H1 (cell line): ENCODE measurements at regions not wholly inside any gene's neighbourhood (a gene's known extent, or its start where the extent isn't known, plus 50 kb on each side); places are given as distances from the start of the nearest gene placed in this dataset.

ENCODE experiments used
- CTCF ChIA-PET: fragments of 300-600 bp; sonication (Branson Sonifier 250); formaldehyde crosslinking; loops from one replicate; lab custom pipeline; 2021; ENCODE audit not compliant: partially characterized antibody; lab: Charles Lee
- POLR2A ChIA-PET: fragments of 300-600 bp; sonication (Branson Sonifier 250); formaldehyde crosslinking; loops from one replicate; lab custom pipeline; 2021; ENCODE audit warnings: inconsistent platforms; ENCODE audit not compliant: partially characterized antibody; lab: Charles Lee
- DNase-seq, 2 experiments: peaks; one replicate each; pipeline versions ENCODE4 v3.0.0 to v3.0.0-alpha.2; 2010 to 2022; ENCODE audit warnings: low spot score in 2 of 2, low read depth in 1 of 2, mixed read lengths in 1 of 2
- FAIRE-seq: peaks from 2 replicates; lab custom pipeline; 2011; peaks lifted over from hg19 to GRCh38; lab: Jason Lieb, UNC
- H2AFZ ChIP-seq: 2 replicates; pipeline ENCODE4 v1.8.1; 2012; ENCODE audit warnings: low read length, inconsistent platforms
- H2AK5ac ChIP-seq: 2 replicates; pipeline ENCODE4 v1.6.1; 2013; ENCODE audit warnings: low read depth, low read length
- H2BK120ac ChIP-seq: replicated peaks from 2 replicates; pipeline ENCODE3; 2013; ENCODE audit warnings: low read depth, low read length, inconsistent platforms
- H2BK12ac ChIP-seq: 2 replicates; pipeline ENCODE4 v1.6.1; 2013; ENCODE audit warnings: low read depth, low read length
- H2BK15ac ChIP-seq: 2 replicates; pipeline ENCODE4 v1.6.1; 2013; ENCODE audit warnings: low read length
- H2BK20ac ChIP-seq: 2 replicates; pipeline ENCODE4 v1.6.1; 2013; ENCODE audit warnings: low read length
- H2BK5ac ChIP-seq: 2 replicates; pipeline ENCODE4 v1.6.1; 2013; ENCODE audit warnings: low read depth, low read length
- H3K14ac ChIP-seq: 2 replicates; pipeline ENCODE4 v1.6.1; 2013; ENCODE audit warnings: inconsistent platforms; ENCODE audit not compliant: insufficient read length
- H3K18ac ChIP-seq: 2 replicates; pipeline ENCODE4 v1.6.1; 2013; ENCODE audit warnings: low read length; ENCODE audit errors: extremely low read depth
- H3K23ac ChIP-seq: 2 replicates; pipeline ENCODE4 v1.6.1; 2013; ENCODE audit warnings: inconsistent platforms; ENCODE audit not compliant: insufficient read length
- H3K23me2 ChIP-seq: 2 replicates; pipeline ENCODE4 v1.6.1; 2013; ENCODE audit warnings: low read depth, low read length
- H3K27ac ChIP-seq: 2 replicates; pipeline ENCODE4 v1.6.1; 2011; ENCODE audit warnings: low read depth, low read length, inconsistent platforms
- H3K27me3 ChIP-seq, 4 experiments: replicated peaks in 1 of 4; 1 replicate in 1 of 4; 2 replicates in 3 of 4; pipeline versions ENCODE4 v1.6.1 to v1.8.1; 2011 to 2013; ENCODE audit warnings: low read length in 3 of 4, mild to moderate bottlenecking in 3 of 4, inconsistent platforms in 2 of 4, mixed read lengths in 2 of 4, moderate library complexity in 1 of 4; ENCODE audit not compliant: control insufficient read depth in 3 of 4, insufficient read depth in 3 of 4; ENCODE audit errors: extremely low read depth in 1 of 4
- H3K36me3 ChIP-seq, 4 experiments: 2 replicates each; pipeline versions ENCODE4 v1.6.1 to v1.8.1; 2011 to 2013; ENCODE audit warnings: mild to moderate bottlenecking in 4 of 4, low read length in 3 of 4, moderate library complexity in 2 of 4, control low read depth in 1 of 4, inconsistent platforms in 1 of 4; ENCODE audit not compliant: insufficient read depth in 4 of 4, control insufficient read depth in 2 of 4
- H3K4ac ChIP-seq: replicated peaks from 2 replicates; pipeline ENCODE3; 2013; ENCODE audit warnings: low read length, low read depth, mixed read lengths, inconsistent platforms; ENCODE audit not compliant: insufficient read length
- H3K4me1 ChIP-seq, 4 experiments: replicated peaks in 1 of 4; 1 replicate in 1 of 4; 2 replicates in 3 of 4; pipeline versions ENCODE4 v1.6.1 to v1.8.1; 2011 to 2013; ENCODE audit warnings: low read length in 3 of 4, inconsistent platforms in 2 of 4, mixed read lengths in 1 of 4; ENCODE audit not compliant: insufficient read depth in 4 of 4, control insufficient read depth in 3 of 4
- H3K4me2 ChIP-seq, 2 experiments: 2 replicates each; pipeline versions ENCODE4 v1.6.1 to v1.8.1; 2011 to 2013; ENCODE audit warnings: low read depth in 2 of 2, low read length in 2 of 2, control low read depth in 1 of 2, inconsistent platforms in 1 of 2, mild to moderate bottlenecking in 1 of 2; ENCODE audit not compliant: insufficient read depth in 1 of 2
- H3K4me3 ChIP-seq, 4 experiments: fragments of 200-600, 300-600 bp in 1 of 4; sonication (generic), shearing (Covaris generic), sonication (Bioruptor Twin) in 1 of 4; 2 replicates each; pipeline versions ENCODE4 v1.5.1 to v1.8.1; 2011 to 2016; ENCODE audit warnings: low read length in 4 of 4, low read depth in 3 of 4, control low read depth in 2 of 4, inconsistent platforms in 2 of 4, mild to moderate bottlenecking in 2 of 4, mixed read lengths in 1 of 4, moderate library complexity in 1 of 4; ENCODE audit not compliant: insufficient read depth in 2 of 4; ENCODE audit errors: extremely low read depth in 1 of 4
- H3K56ac ChIP-seq: replicated peaks from 2 replicates; pipeline ENCODE3; 2013; ENCODE audit warnings: low read depth, mild to moderate bottlenecking, mixed read lengths, low read length, inconsistent platforms; ENCODE audit not compliant: insufficient read length
- H3K79me1 ChIP-seq: 2 replicates; pipeline ENCODE4 v1.6.1; 2013; ENCODE audit warnings: low read depth, low read length, control low read depth
- H3K79me2 ChIP-seq, 2 experiments: 2 replicates each; pipeline versions ENCODE4 v1.6.1 to v1.8.1; 2012 to 2013; ENCODE audit warnings: low read length in 2 of 2, mild to moderate bottlenecking in 2 of 2, inconsistent platforms in 1 of 2; ENCODE audit not compliant: insufficient read depth in 2 of 2, control insufficient read depth in 1 of 2
- H3K9ac ChIP-seq, 4 experiments: replicated peaks in 1 of 4; 1 replicate in 1 of 4; 2 replicates in 3 of 4; pipeline versions ENCODE4 v1.6.1 to v1.8.1; 2011 to 2013; ENCODE audit warnings: low read depth in 3 of 4, low read length in 3 of 4, control low read depth in 2 of 4, mild to moderate bottlenecking in 2 of 4, moderate library complexity in 2 of 4, inconsistent platforms in 1 of 4; ENCODE audit errors: extremely low read depth in 1 of 4
- H3K9me3 ChIP-seq, 2 experiments: 2 replicates each; pipeline versions ENCODE4 v1.6.1 to v1.8.1; 2012 to 2013; ENCODE audit warnings: mild to moderate bottlenecking in 2 of 2, moderate library complexity in 2 of 2, control low read depth in 1 of 2, inconsistent platforms in 1 of 2, low read depth in 1 of 2, low read length in 1 of 2, mixed read lengths in 1 of 2; ENCODE audit not compliant: insufficient read depth in 2 of 2
- H4K20me1 ChIP-seq, 2 experiments: replicated peaks in 1 of 2; 2 replicates each; pipeline versions ENCODE3 to v1.8.1; 2011 to 2013; ENCODE audit warnings: inconsistent platforms in 2 of 2, low read length in 2 of 2, mild to moderate bottlenecking in 1 of 2; ENCODE audit not compliant: insufficient read depth in 2 of 2, control insufficient read depth in 1 of 2
- H4K5ac ChIP-seq: 2 replicates; pipeline ENCODE4 v1.6.1; 2013; ENCODE audit warnings: low read length, low read depth, mixed read lengths, inconsistent platforms; ENCODE audit not compliant: insufficient read length
- H4K8ac ChIP-seq: 2 replicates; pipeline ENCODE4 v1.8.0; 2013; ENCODE audit warnings: mild to moderate bottlenecking, moderate library complexity, low read length, inconsistent platforms; ENCODE audit not compliant: insufficient read depth; ENCODE audit errors: extremely low read depth
- H4K91ac ChIP-seq: replicated peaks from 2 replicates; pipeline ENCODE3; 2013; ENCODE audit warnings: low read length, mixed read lengths, inconsistent platforms; ENCODE audit not compliant: insufficient read length
- BCL11A ChIP-seq, 2 experiments: IDR thresholded peaks; one replicate each; pipeline ENCODE4 v1.6.1; 2011; ENCODE audit warnings: low read depth in 2 of 2, low read length in 2 of 2, mild to moderate bottlenecking in 2 of 2
- CBX8 ChIP-seq: fragments of 300-800, 300-1000 bp; sonication (generic); IDR thresholded peaks from 2 replicates; pipeline ENCODE4 v1.7.1; 2016; ENCODE audit warnings: low read depth, low read length, borderline replicate concordance
- EP300 ChIP-seq, 2 experiments: IDR thresholded peaks; 1 replicate in 1 of 2; 2 replicates in 1 of 2; pipeline ENCODE4 v1.6.1; 2011 to 2012; ENCODE audit warnings: low read depth in 2 of 2, low read length in 2 of 2, mild to moderate bottlenecking in 2 of 2, borderline replicate concordance in 1 of 2, inconsistent platforms in 1 of 2, moderate library complexity in 1 of 2
- FOSL1 ChIP-seq: IDR thresholded peaks from 2 replicates; pipeline ENCODE4 v1.6.1; 2011; ENCODE audit warnings: mild to moderate bottlenecking, low read depth, low read length, moderate library complexity; ENCODE audit not compliant: insufficient read depth
- JUN ChIP-seq: IDR thresholded peaks from 2 replicates; pipeline ENCODE4 v1.6.1; 2011; ENCODE audit warnings: low read depth, mild to moderate bottlenecking, improper control_type of control experiment, low read length
- KDM5A ChIP-seq: fragments of 200-600 bp; IDR thresholded peaks from 2 replicates; pipeline ENCODE4 v1.7.1; 2012; ENCODE audit warnings: mild to moderate bottlenecking, low read length, inconsistent platforms, mixed read lengths
- POLR2A ChIP-seq, 2 experiments: IDR thresholded peaks; 1 replicate in 1 of 2; 2 replicates in 1 of 2; pipeline ENCODE4 v1.6.1; 2011; ENCODE audit warnings: low read depth in 2 of 2, low read length in 2 of 2, mild to moderate bottlenecking in 2 of 2; ENCODE audit errors: control extremely low read depth in 1 of 2
- POLR2AphosphoS5 ChIP-seq: IDR thresholded peaks from 2 replicates; pipeline ENCODE4 v1.6.1; 2011; ENCODE audit warnings: low read depth, low read length
- POU5F1 ChIP-seq: IDR thresholded peaks from 2 replicates; pipeline ENCODE4 v1.6.1; 2011; ENCODE audit warnings: low read depth, mild to moderate bottlenecking, low read length, moderate library complexity
- RBBP5 ChIP-seq: IDR thresholded peaks from 2 replicates; pipeline ENCODE4 v1.7.1; 2012; ENCODE audit warnings: low read depth, mild to moderate bottlenecking, inconsistent platforms, low read length, moderate library complexity, borderline replicate concordance
- RXRA ChIP-seq: IDR thresholded peaks from 2 replicates; pipeline ENCODE4 v1.6.1; 2011; ENCODE audit warnings: low read depth, mild to moderate bottlenecking, low read length, moderate library complexity; ENCODE audit not compliant: insufficient read depth
- TAF7 ChIP-seq: optimal IDR thresholded peaks from 2 replicates; pipeline ENCODE3; 2011; ENCODE audit warnings: low read depth, mild to moderate bottlenecking, inconsistent platforms, low read length, moderate library complexity, borderline replicate concordance
- WGBS, 2 experiments: shearing (Covaris generic) in 1 of 2; methylation state at CpG; one replicate each; pipeline versions ENCODE4 v1.1.6 to v1.1.7; 2013 to 2015; ENCODE audit warnings: low lambda C conversion rate in 2 of 2, mixed read lengths in 2 of 2, inconsistent platforms in 1 of 2, low coverage in 1 of 2, missing lambda C conversion rate in 1 of 2; ENCODE audit not compliant: insufficient replicate concordance in 2 of 2, insufficient coverage in 1 of 2, insufficient read length in 1 of 2; ENCODE audit errors: extremely low coverage in 1 of 2, missing lambda C conversion rate in 1 of 2; 5-methylcytosine and 5-hydroxymethylcytosine counted together
- TF ChIP-seq, protein P1 (sequence below): IDR thresholded peaks from 2 replicates; pipeline ENCODE4 v1.6.1; 2011; ENCODE audit warnings: low read depth, mild to moderate bottlenecking, low read length; ENCODE audit not compliant: insufficient read depth
- TF ChIP-seq, protein P2 (sequence below): IDR thresholded peaks from 2 replicates; pipeline ENCODE4 v1.6.1; 2011; ENCODE audit warnings: low read length, improper control_type of control experiment

DNA sequence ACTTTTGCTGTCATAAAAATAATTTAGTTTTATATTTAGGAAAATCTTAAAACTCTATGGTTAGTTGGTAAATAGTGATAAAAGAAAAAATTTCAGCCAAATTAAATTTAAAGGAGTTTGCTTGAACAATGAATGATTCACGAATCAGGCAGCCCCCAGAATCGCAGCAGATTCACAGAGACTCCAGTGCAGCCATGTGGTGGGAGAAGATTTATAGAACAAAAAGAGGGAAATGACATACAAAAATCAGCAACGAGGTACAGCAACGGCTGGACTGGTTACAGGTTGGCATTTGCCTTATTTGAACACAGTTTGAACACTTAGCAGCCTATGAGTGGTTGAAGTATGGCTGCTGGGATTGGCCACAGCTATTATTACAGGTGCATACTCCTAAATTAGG is 96.4 kb upstream of the MYCBP2 start:
- no peak overlapping the region for H2AK5ac ChIP-seq
- 88% methylated on average over 4 of the region's 4 CpGs; no CpG with 5 or more reads in 1 of the 2 experiments for WGBS, 2 experiments
- no peaks in the 10 kb centered on the region for H3K9me3 ChIP-seq
- H3K23ac ChIP-seq = no peak overlapping the region
- H3K27ac ChIP-seq = no peak overlapping the region
- no peak overlapping the region for H3K18ac ChIP-seq
- no peak overlapping the region for H3K4ac ChIP-seq
- H4K20me1 ChIP-seq = no peaks in the 10 kb centered on the region
- H3K79me2 ChIP-seq = no peaks in the 10 kb centered on the region
- DNase-seq = no peak
- H3K4me2 ChIP-seq = no peak overlapping the region
- H3K79me1 ChIP-seq = no peaks in the 10 kb centered on the region
- H3K9ac ChIP-seq = no peak overlapping the region
- no peak overlapping the region for H4K8ac ChIP-seq
- no peak overlapping the region for H2AFZ ChIP-seq
- CTCF ChIA-PET = interaction anchor here (1.3 kb wide), 1 partner anchor 35 kb away, joined by 4 read pairs; no protein-coding TSS in a partner anchor
- no peak overlapping the region for H2BK20ac ChIP-seq
- H3K4me1 ChIP-seq = no peaks in the 10 kb centered on the region
- FAIRE-seq = no peak
- no peaks in the 10 kb centered on the region for H3K27me3 ChIP-seq
- H2BK120ac ChIP-seq = no peak overlapping the region
- H3K36me3 ChIP-seq = no peaks in the 10 kb centered on the region
- H3K23me2 ChIP-seq = no peaks in the 10 kb centered on the region
- H2BK15ac ChIP-seq = no peak overlapping the region
- H4K91ac ChIP-seq = no peak overlapping the region
- H2BK12ac ChIP-seq = no peak overlapping the region
- no peak overlapping the region for H3K56ac ChIP-seq
- no peak overlapping the region for H3K4me3 ChIP-seq
- no peak overlapping the region for H2BK5ac ChIP-seq
- no peak overlapping the region for H4K5ac ChIP-seq
- H3K14ac ChIP-seq = no peak overlapping the region
- POLR2A ChIA-PET = no interaction called here
- TF ChIP-seq RXRA (no peak), BCL11A (IDR thresholded peaks at IDR 0.05; ENCODE audit: low read depth in 2 of 2, low read length in 2 of 2) (no peak), POLR2AphosphoS5 (no peak), CBX8 (no peak), POU5F1 (no peak), RBBP5 (no peak), FOSL1 (no peak), POLR2A (IDR thresholded peaks at IDR 0.05; ENCODE audit: control extremely low read depth in 1 of 2, low read depth in 2 of 2, low read length in 2 of 2) (no peak), KDM5A (no peak), TAF7 (no peak), JUN (no peak), EP300 (IDR thresholded peaks at IDR 0.05; ENCODE audit: borderline replicate concordance in 1 of 2, low read depth in 2 of 2, low read length in 2 of 2) (no peak)
- TF ChIP-seq, protein P1, sequence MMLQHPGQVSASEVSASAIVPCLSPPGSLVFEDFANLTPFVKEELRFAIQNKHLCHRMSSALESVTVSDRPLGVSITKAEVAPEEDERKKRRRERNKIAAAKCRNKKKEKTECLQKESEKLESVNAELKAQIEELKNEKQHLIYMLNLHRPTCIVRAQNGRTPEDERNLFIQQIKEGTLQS = no peak
- TF ChIP-seq, protein P2, sequence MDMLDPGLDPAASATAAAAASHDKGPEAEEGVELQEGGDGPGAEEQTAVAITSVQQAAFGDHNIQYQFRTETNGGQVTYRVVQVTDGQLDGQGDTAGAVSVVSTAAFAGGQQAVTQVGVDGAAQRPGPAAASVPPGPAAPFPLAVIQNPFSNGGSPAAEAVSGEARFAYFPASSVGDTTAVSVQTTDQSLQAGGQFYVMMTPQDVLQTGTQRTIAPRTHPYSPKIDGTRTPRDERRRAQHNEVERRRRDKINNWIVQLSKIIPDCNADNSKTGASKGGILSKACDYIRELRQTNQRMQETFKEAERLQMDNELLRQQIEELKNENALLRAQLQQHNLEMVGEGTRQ = no peak
